Stimulated activated naive B cell treated with anti-CD40 and anti-IgM and Interleukin-4, amounts not matched to agents 10 μg/mL and 1 μg/mL and 100 μg/mL, for 72 hours (primary cell): ENCODE measurements at regions not wholly inside any gene's neighbourhood (a gene's known extent, or its start where the extent isn't known, plus 50 kb on each side); places are given as distances from the start of the nearest gene placed in this dataset.
"Not testable (repeated sequence)": the region's sequence is repeated elsewhere in the genome, so short reads cannot be mapped to it uniquely, and the experiment has no call there.

ENCODE experiments used
- ATAC-seq, 2 donors: fragments of 150-1000 bp; cut with Tn5 transposase; replicated peaks; 2 replicates each; pipeline ENCODE4 v1.10.0; 2021; ENCODE audit warnings: moderate library complexity in 1 of 2
- DNase-seq: peaks from one replicate; pipeline ENCODE4 v3.0.0; 2021
- H3K27ac Mint-ChIP-seq: one replicate; pipeline ENCODE4 v1.8.0; 2022; ENCODE audit warnings: mild to moderate bottlenecking, mixed read lengths
- H3K27me3 Mint-ChIP-seq, 2 donors: one replicate each; pipeline ENCODE4 v1.8.0; 2022; ENCODE audit warnings: mixed read lengths in 2 of 2
- H3K36me3 Mint-ChIP-seq, 2 donors: one replicate each; pipeline ENCODE4 v1.8.0; 2022; ENCODE audit warnings: mixed read lengths in 2 of 2, mild to moderate bottlenecking in 1 of 2
- H3K4me1 Mint-ChIP-seq, 2 donors: one replicate each; pipeline ENCODE4 v1.8.0; 2022; ENCODE audit warnings: mixed read lengths in 2 of 2, mild to moderate bottlenecking in 1 of 2
- H3K4me3 Mint-ChIP-seq, 2 donors: one replicate each; pipeline ENCODE4 v1.8.0; 2022; ENCODE audit warnings: mild to moderate bottlenecking in 2 of 2, mixed read lengths in 2 of 2, moderate library complexity in 1 of 2
- H3K9me3 Mint-ChIP-seq, 2 donors: one replicate each; pipeline ENCODE4 v1.8.0; 2022; ENCODE audit warnings: mixed read lengths in 2 of 2, mild to moderate bottlenecking in 1 of 2

DNA sequence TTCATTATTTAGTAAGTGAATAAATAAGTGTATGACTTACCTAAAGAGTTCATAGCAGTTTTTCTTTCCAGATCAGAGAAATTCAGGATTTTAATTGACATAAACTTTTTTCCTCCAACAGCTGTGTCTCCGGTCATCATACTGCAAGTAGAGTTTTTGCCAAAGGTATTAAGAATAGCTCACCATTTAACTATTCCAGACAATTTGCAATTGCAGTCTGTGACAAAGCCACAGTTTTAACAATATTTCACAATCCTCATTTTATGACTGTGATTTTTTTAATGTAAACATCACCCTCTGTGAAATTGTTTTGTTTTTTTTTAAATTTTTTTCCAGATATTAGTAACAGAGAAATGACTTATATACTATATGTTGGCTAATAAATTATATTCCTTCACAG is 199.1 kb downstream of the TRIB2 start:
- no peaks in the 10 kb centered on the region for H3K4me1 Mint-ChIP-seq
- no peak for ATAC-seq
- no peaks in the 10 kb centered on the region for H3K36me3 Mint-ChIP-seq
- DNase-seq, result no peak
- H3K27ac Mint-ChIP-seq, result no peak overlapping the region
- H3K4me3 Mint-ChIP-seq, result no peak overlapping the region
- H3K27me3 Mint-ChIP-seq, result peaks cover 19 to 21% of the 10 kb centered on the region in 2 donors
- no peaks in the 10 kb centered on the region for H3K9me3 Mint-ChIP-seq

DNA sequence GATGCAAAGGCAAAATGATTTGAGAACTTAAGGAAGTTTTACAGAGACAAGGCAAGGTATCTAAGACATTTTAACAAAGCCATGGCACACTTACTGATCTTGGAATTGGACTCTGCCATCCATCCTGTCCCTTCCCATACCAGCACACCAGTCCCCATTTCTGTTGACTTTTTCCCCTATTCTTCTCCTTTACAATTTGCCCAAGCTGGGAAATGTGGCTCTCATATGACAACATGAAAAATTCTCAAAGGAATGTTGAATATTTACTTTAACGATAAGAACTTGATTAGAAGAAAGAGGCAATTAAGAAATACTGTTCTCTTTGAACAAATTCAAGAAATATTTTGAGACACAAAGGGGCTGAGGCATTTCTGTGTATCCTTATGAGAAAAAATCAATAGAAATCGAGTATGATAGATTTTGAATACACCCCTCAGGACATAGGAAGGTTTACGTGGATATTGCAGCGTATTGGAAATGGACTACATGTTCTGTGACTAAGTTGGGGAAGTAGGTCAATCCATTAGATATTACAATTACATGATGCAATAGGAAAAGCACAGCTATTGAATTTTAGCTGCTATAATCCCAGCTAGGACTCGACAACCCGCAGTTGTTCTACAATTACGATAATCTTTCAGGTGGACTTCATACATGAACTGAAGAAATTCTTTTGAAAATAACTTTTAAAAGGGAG is 201.6 kb downstream of the TRIB2 start:
- no peaks in the 10 kb centered on the region for H3K36me3 Mint-ChIP-seq
- H3K27me3 Mint-ChIP-seq, result peaks cover 22 to 34% of the 10 kb centered on the region in 2 donors
- DNase-seq (no peak), ATAC-seq (no peak)
- no peaks in the 10 kb centered on the region for H3K9me3 Mint-ChIP-seq
- H3K27ac Mint-ChIP-seq, result no peak overlapping the region
- no peaks in the 10 kb centered on the region for H3K4me1 Mint-ChIP-seq
- no peak overlapping the region for H3K4me3 Mint-ChIP-seq

DNA sequence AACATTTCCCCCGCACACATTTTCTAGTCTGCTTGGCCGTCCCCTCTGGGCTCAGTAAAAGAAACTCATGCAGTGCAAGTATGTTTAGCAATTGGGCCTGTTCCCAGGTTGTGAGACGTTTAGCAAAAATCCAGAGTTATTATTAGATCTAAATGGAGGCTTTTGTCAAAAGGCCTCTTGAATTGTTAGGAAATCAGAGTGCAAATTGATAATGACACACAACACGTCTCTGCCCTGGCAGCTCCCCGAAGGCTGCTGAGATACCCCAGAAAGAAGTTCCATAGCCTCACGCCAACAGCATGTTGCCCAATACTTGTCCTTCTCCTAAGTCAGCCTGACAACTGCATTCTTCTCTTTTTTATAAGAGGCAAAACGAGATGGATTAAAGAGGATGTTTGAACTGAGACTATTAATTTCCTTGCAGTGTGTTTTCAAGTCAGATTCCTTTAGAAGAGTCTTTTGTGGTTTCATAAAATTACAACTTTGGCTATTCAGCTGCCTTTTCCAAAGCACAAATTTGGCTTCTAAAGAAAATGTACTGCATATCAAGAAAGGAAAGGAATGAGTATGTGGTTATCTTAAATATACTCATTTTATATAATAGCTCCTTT is 202.2 kb downstream of the TRIB2 start:
- no peak overlapping the region for H3K4me3 Mint-ChIP-seq
- H3K9me3 Mint-ChIP-seq, result no peaks in the 10 kb centered on the region
- ATAC-seq (no peak), DNase-seq (no peak)
- no peak overlapping the region for H3K27ac Mint-ChIP-seq
- H3K4me1 Mint-ChIP-seq, result no peaks in the 10 kb centered on the region
- no peaks in the 10 kb centered on the region for H3K36me3 Mint-ChIP-seq
- peaks cover 22 to 35% of the 10 kb centered on the region in 2 donors for H3K27me3 Mint-ChIP-seq

DNA sequence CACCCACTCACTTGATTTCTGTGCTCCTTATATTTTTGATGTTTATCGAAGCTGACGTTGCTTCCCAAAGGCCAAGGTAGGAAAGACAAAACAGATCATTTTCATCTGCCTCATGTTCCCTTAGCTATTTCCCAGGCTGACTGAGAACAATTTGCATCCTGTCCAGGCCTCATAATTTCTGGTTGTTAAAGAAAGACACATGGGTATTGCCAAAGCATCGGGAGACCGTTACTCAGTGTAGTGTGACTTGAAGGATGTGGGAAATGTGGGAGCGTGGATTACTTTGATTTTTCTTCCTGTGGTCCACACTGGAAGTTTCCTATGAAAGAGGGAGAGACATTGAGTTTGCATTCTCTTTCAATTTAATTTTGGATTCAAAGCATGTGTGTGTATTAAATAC is 204.6 kb downstream of the TRIB2 start:
- no peak overlapping the region for H3K27ac Mint-ChIP-seq
- H3K4me1 Mint-ChIP-seq, result no peaks in the 10 kb centered on the region
- ATAC-seq (no peak), DNase-seq (no peak)
- no peaks in the 10 kb centered on the region for H3K36me3 Mint-ChIP-seq
- peaks cover 31 to 35% of the 10 kb centered on the region in 2 donors for H3K27me3 Mint-ChIP-seq
- no peaks in the 10 kb centered on the region for H3K9me3 Mint-ChIP-seq
- no peak overlapping the region for H3K4me3 Mint-ChIP-seq

DNA sequence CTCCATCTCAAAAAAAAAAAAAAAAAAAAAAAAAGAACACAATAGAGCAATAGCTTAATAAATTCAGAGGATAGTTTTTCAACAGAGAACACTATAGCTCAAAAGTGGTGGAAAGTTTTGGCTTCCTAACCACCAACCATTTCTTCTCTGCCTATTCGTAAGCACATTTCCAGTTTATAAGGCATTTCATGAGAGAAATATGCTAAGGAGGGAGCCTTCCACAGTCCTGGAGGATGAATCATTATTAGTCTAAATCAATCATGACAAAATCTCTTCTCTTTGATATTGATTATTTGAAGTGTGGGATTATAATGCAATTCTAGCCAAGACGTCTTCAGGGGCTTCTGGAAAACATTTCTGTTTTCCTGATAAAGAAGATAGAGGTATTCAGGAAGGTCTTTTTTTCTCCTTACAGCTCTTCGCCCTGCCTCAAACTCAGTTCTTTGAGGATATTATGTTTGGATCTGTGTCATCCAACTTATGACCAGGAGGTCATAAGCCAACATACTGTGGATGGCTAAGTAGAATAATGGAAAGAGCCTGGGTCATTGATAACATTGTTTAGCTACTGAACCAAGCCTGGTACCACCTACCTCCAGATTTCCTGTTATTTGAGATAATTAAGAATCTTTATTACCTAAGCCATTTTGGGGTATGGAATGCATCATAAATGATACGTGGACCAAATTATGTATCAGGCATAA is 207.3 kb downstream of the TRIB2 start:
- ATAC-seq (no peak), DNase-seq (no peak)
- Mint-ChIP-seq H3K27ac (no peak overlapping the region), H3K9me3 (no peaks in the 10 kb centered on the region), H3K36me3 (no peaks in the 10 kb centered on the region), H3K4me3 (no peak overlapping the region), H3K4me1 (peaks cover 3 to 8% of the 10 kb centered on the region in 2 donors), H3K27me3 (peaks cover 28 to 32% of the 10 kb centered on the region in 2 donors)

DNA sequence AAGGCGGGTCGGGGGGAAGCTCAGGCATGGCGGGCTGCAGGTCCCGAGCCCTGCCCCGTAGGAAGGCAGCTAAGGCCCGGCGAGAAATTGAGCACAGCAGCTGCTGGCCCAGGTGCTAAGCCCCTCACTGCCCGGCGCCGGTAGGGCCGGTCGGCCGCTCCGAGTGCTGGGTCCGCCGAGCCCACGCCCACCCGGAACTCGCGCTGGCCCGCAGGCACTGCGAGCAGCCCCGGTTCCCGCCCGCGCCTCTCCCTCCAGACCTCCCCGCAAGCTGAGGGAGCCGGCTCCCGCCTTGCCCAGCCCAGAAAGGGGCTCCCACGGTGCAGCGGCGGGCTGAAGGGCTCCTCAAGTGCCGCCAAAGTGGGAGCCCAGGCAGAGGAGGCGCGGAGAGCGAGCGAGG is 209.9 kb downstream of the TRIB2 start:
- H3K4me3 Mint-ChIP-seq, H3K27ac Mint-ChIP-seq, H3K36me3 Mint-ChIP-seq, H3K9me3 Mint-ChIP-seq, ATAC-seq, DNase-seq: not testable (repeated sequence)
- H3K27me3 Mint-ChIP-seq, result peaks cover 13 to 20% of the 10 kb centered on the region in 2 donors
- H3K4me1 Mint-ChIP-seq, result peaks cover 3 to 15% of the 10 kb centered on the region in 2 donors

DNA sequence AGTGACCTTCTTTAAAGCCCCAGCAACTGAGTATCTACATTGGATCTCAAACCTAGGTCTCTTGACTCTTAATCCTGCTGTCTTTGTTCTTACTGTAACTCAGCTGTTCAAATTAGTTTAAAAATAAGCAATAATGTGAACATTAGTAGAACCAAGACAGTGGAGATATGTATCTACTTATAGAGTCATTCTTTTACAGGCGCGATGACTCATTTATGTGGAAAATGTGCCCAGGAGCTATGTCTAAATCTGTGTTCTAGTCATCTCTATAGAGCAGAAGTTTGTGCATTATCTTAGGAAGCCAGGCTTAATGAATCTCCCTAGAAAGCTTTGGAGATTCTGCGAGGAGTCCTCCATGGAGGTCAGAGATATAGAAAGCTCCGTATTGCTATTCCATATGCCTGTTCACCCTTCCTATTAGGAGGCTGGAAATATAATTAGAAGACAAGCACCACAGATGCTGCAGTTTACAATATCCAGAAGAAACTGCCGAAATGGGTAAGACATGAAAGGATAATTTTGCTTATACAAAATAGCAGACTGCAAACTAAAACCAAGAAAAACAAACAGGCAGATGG is 211.6 kb downstream of the TRIB2 start:
- peaks cover 8 to 14% of the 10 kb centered on the region in 2 donors for H3K27me3 Mint-ChIP-seq
- H3K9me3 Mint-ChIP-seq, result no peaks in the 10 kb centered on the region
- DNase-seq (no peak), ATAC-seq (no peak)
- no peaks in the 10 kb centered on the region for H3K36me3 Mint-ChIP-seq
- no peak overlapping the region for H3K27ac Mint-ChIP-seq
- no peak overlapping the region for H3K4me3 Mint-ChIP-seq
- peaks cover 3 to 15% of the 10 kb centered on the region in 2 donors for H3K4me1 Mint-ChIP-seq

DNA sequence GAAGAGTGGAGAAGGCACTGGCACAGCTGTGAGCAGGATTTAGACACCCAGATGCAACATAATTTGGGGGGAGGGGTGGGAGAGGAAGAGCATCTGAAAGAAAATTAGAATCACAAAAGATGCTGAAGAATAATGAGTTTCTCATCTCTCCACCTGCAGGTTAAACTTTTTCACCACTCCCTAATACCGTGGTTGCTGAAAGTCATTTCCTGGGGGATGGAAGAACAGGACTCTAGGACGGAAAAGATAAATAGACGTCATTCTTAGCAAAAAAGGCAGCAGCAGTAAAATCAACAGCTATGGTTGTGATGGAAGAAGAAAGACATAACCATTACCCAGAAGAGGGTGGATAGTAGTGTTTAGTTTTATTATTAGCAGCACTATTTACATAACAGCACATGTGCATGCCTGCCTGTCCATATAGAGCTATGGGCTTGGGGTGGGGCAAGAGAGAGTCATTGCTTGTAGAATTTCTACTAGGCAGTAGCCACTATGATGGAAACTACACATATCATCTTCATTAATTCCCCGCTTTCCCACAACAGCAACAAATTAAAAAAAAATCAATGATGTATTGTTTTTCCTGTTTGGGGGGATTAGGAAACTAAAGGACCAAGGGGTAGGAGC is 212.2 kb downstream of the TRIB2 start:
- H3K4me1 Mint-ChIP-seq, result peaks cover 3 to 15% of the 10 kb centered on the region in 2 donors
- ATAC-seq (no peak), DNase-seq (no peak)
- no peak overlapping the region for H3K4me3 Mint-ChIP-seq
- no peaks in the 10 kb centered on the region for H3K9me3 Mint-ChIP-seq
- H3K36me3 Mint-ChIP-seq, result no peaks in the 10 kb centered on the region
- no peak overlapping the region for H3K27ac Mint-ChIP-seq
- H3K27me3 Mint-ChIP-seq, result peaks cover 6 to 14% of the 10 kb centered on the region in 2 donors

DNA sequence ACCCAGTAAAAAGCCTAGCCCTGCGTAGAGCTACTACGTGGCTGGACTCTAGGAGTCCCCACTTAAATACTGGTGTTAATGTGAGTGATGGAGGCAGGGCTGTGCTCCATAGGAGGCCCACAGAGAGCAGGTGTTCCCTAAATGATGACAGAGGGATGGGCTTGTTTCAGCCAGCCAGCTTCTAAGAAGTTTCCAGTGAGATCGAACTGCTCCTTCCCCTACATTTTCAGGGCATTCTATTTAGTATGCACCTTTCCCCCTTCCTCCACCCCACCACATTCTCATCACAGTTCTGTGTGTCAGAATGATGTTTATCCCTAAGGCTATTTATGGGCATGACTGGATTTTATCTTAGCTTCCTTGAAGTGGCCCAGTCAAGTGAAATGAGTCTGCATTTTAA is 213.0 kb downstream of the TRIB2 start:
- no peak overlapping the region for H3K27ac Mint-ChIP-seq
- H3K4me3 Mint-ChIP-seq, result no peak overlapping the region
- ATAC-seq (no peak), DNase-seq (no peak)
- no peaks in the 10 kb centered on the region for H3K9me3 Mint-ChIP-seq
- peaks cover 5 to 17% of the 10 kb centered on the region in 2 donors for H3K27me3 Mint-ChIP-seq
- peaks cover 3 to 15% of the 10 kb centered on the region in 2 donors for H3K4me1 Mint-ChIP-seq
- H3K36me3 Mint-ChIP-seq, result no peaks in the 10 kb centered on the region

DNA sequence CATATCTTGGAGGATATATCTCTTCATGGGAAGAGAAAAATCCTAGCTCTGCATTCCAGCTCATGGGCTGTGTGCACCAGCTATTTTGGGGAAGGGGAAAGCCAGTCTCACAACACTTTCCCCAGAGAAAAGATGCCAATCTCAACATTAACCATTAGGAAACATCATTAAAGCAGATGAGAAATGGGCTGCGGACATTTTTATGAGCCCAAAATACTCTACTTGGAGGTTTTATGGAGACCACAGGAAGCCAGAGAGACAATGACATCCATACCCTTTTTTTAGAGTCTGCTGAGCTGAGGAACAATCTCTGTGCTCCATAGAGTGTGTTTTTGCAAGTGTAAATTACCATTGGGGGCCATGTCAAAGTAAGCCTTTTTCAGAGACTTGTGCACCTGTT is 213.7 kb downstream of the TRIB2 start:
- H3K4me1 Mint-ChIP-seq, result peaks cover 3 to 15% of the 10 kb centered on the region in 2 donors
- no peak for DNase-seq
- H3K27ac Mint-ChIP-seq, result no peak overlapping the region
- peaks cover 9 to 15% of the 10 kb centered on the region in 2 donors for H3K27me3 Mint-ChIP-seq
- H3K9me3 Mint-ChIP-seq, result no peaks in the 10 kb centered on the region
- H3K36me3 Mint-ChIP-seq, result no peaks in the 10 kb centered on the region
- H3K4me3 Mint-ChIP-seq, result no peak overlapping the region
- no peak for ATAC-seq

DNA sequence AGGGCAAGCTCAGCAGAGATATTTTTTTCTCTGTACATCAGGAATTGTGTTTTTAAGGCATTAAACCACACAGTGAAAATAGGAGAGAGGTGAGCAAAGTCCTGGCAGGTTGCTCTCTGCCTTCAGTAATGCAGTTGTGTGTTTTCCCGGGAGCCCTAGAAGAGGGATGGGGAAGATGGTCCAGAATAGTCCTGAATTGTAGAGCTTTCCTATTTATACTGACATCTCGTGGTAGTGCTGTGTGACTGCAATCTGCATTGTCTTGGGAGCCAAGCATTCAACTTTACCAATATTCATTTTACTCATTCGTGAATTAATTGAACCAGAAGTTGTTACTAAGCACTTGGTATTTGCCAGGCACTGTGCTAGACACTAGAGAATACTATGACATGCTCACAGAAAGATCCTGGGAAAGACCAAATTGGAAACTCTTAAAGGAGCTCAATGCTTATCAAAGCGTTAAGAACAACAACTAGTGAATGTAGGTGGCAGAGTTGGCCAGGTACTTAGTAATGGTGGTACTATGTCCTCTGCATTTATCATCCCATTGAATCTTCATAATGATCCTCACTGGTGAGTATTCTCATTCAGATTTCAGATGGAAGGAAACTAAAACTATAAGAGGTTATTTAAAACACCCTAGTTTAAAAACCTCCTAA is 214.6 kb downstream of the TRIB2 start:
- H3K4me1 Mint-ChIP-seq, result peaks cover 3 to 15% of the 10 kb centered on the region in 2 donors
- no peaks in the 10 kb centered on the region for H3K36me3 Mint-ChIP-seq
- H3K4me3 Mint-ChIP-seq, result no peak overlapping the region
- ATAC-seq, result peak; percentile 42 to 48
- no peaks in the 10 kb centered on the region for H3K9me3 Mint-ChIP-seq
- DNase-seq, result no peak
- peaks cover 11 to 12% of the 10 kb centered on the region in 2 donors for H3K27me3 Mint-ChIP-seq
- no peak overlapping the region for H3K27ac Mint-ChIP-seq

DNA sequence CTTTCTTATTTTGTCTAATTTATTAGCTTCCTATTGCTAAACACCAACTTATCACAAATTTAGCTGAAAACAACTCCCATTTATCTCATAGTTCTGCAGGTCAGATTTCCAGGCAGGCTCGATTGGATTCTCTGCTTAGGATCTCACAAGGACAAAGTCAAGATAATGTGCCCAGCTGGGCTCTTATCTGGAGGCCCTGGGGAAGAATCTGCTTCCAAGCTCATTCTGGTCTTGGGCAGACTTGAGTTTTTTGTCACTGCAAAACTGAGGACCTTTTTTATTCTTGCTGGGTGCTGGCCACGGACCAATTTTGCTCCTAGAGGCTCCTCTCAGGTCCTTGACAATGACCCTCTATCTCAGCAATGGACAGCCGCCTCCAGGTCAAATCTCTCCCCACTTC is 215.5 kb downstream of the TRIB2 start:
- H3K36me3 Mint-ChIP-seq, result no peaks in the 10 kb centered on the region
- no peak for DNase-seq
- peaks cover 11 to 12% of the 10 kb centered on the region in 2 donors for H3K27me3 Mint-ChIP-seq
- ATAC-seq, result no peak
- H3K4me3 Mint-ChIP-seq, result no peak overlapping the region
- no peaks in the 10 kb centered on the region for H3K9me3 Mint-ChIP-seq
- peaks cover 3 to 15% of the 10 kb centered on the region in 2 donors for H3K4me1 Mint-ChIP-seq
- no peak overlapping the region for H3K27ac Mint-ChIP-seq

DNA sequence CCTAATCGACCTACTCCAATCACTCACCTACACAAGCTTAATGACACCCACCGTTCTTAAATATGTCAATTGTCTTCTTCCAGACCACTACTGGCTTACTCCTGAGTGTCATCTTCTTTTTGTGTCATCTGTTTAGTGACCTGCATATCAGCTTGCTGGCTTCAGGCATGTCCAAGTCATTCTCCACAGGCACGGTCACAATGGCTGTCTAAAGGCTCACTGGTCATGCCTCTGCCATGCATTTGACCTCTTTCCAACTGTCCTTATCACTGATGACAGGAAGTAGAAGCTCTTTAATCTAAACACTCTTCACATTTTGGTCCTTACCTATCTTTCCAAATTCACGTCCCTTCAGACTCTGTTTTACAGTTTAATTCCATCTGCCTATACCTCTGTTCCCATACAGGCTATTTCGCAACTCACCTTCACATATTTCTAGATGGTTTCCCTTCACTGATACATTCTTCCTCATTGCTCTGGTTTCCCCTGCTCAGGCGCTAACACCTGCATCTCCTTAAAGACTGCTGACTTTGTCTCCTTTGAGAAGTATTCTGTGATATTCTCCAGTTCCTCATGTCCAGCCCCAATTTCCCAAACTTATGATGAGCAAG is 217.5 kb downstream of the TRIB2 start:
- H3K27ac Mint-ChIP-seq, result no peak overlapping the region
- H3K9me3 Mint-ChIP-seq, result no peaks in the 10 kb centered on the region
- DNase-seq, result no peak
- H3K4me1 Mint-ChIP-seq, result peaks cover 0 to 5% of the 10 kb centered on the region in 2 donors
- H3K27me3 Mint-ChIP-seq, result peaks cover 6 to 12% of the 10 kb centered on the region in 2 donors
- ATAC-seq, result no peak
- H3K4me3 Mint-ChIP-seq, result no peak overlapping the region
- H3K36me3 Mint-ChIP-seq, result no peaks in the 10 kb centered on the region
